22Rv1 (cell line): ENCODE measurements at regions not wholly inside any gene's neighbourhood (a gene's known extent, or its start where the extent isn't known, plus 50 kb on each side); places are given as distances from the start of the nearest gene placed in this dataset.

Experiments
- CTCF ChIP-seq: fragments of 450-650 bp; IDR thresholded peaks from 2 replicates; pipeline ENCODE4 v1.5.1; 2017; ENCODE audit warnings: mild to moderate bottlenecking
- ZFX ChIP-seq: fragments of 450-650 bp; IDR thresholded peaks from 2 replicates; pipeline ENCODE4 v1.6.1; 2017; ENCODE audit warnings: antibody characterized with exemption, borderline replicate concordance

GRCh38 chr9:74322661-74323314, 174.3 kb upstream of the RORB start:
- TF ChIP-seq CTCF (no peak), ZFX (no peak)
